ENCODE measurements at regions not wholly inside any gene's neighbourhood (a gene's known extent, or its start where the extent isn't known, plus 50 kb on each side); places are given as distances from the start of the nearest gene placed in this dataset.

DNA sequence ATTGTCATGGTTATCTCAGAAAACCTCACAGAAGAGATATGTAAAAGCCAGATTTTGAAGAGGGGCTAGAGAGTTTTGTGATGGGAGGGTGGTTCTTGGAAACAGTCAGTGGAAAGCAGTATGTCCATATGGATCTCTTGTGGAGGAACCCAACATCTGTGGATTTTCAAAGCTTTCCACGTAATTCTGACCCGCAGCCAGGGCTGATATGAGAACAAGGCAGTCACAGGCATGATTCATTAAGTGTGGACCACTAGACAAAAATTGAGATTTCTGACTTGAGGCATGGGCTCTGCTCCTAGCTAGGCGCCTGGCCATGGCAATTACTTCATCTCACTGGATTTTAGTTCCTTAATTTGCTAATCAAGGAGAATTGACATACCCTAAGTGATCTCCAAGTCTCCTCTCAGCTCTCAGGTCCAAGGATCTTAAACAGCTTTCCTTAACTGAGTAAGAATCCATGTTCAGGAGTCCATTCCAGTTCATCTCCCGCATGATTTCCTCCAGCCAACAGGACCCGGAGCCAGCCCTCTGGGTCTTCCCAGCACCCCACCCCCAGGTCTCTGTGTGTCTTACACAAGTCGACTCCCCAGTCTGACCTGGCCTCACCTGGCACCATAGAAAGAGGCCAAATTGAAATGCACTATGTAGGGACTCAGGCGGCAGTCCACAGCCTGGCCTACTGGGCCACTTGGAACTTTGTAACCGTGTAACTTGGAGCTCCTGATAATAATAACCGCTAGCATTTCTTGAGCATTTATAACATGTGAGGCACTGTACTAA lies 176.3 kb upstream of the PARP11 start:
- Histone ChIP-seq H3K36me3 (ENCODE audit: control insufficient read depth in 2 of 2, insufficient read depth in 2 of 2, low read length in 2 of 2) (no peaks in the 10 kb centered on the region), H3K9me3 (ENCODE audit: control insufficient read depth in 2 of 2, low read length in 2 of 2) (no peaks in the 10 kb centered on the region), H3K9ac (ENCODE audit: low read length in 2 of 2) (no peak overlapping the region), H3K27me3 (ENCODE audit: control insufficient read depth in 1 of 2, insufficient read depth in 2 of 2, low read length in 2 of 2) (peaks cover 0 to 3% of the 10 kb centered on the region in 2 donors), H3K4me3 (ENCODE audit: low read length in 2 of 2) (no peak overlapping the region), H3K27ac (ENCODE audit: low read length) (no peak overlapping the region), H3K4me1 (ENCODE audit: control insufficient read depth, insufficient read depth, low read length) (no peaks in the 10 kb centered on the region)

DNA sequence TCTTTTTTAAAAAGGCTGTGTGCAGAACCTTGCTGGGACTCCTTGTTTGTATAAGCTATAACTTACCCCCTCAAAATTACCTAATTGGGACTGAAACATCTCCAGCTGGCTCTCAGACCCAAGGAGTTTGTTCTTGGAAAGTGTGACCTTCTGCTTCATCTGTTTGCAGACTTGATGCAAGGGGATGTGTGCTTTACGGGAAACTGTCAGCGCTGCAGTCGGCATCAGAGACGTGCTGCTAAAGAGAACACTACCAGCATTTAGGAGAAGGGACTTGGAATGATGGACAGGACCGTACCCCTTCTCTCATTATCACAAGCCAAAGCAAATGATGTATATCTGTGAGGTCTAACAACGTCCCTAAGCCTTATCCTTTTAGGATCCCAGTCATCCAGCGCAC lies 174.2 kb upstream of the PARP11 start:
- Histone ChIP-seq H3K27me3 (ENCODE audit: control insufficient read depth in 1 of 2, insufficient read depth in 2 of 2, low read length in 2 of 2) (peaks cover 0 to 3% of the 10 kb centered on the region in 2 donors), H3K4me3 (ENCODE audit: low read length in 2 of 2) (no peak overlapping the region), H3K9me3 (ENCODE audit: control insufficient read depth in 2 of 2, low read length in 2 of 2) (no peaks in the 10 kb centered on the region), H3K27ac (ENCODE audit: low read length) (no peak overlapping the region), H3K9ac (ENCODE audit: low read length in 2 of 2) (no peak overlapping the region), H3K36me3 (ENCODE audit: control insufficient read depth in 2 of 2, insufficient read depth in 2 of 2, low read length in 2 of 2) (no peaks in the 10 kb centered on the region), H3K4me1 (ENCODE audit: control insufficient read depth, insufficient read depth, low read length) (no peaks in the 10 kb centered on the region)

DNA sequence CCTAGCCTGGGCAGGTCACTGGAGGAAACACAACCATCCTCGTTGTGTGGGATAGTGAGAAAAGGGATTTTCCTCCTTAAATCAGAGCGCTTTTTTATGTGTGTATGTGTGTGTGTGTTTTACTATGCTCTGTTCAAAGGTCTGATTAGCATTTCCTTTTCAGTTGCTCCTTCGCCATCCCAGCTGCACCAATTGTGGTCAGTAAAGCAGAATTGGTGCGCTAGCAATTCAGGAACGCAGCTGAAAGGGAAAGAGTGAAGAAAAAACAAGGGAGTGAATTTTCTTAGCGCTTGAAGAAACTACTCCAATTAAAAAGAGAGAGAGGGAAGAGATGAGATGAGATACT lies 173.3 kb upstream of the PARP11 start:
- H3K4me3 ChIP-seq (ENCODE audit: low read length in 2 of 2) = no peak overlapping the region
- no peaks in the 10 kb centered on the region for H3K9me3 ChIP-seq (ENCODE audit: control insufficient read depth in 2 of 2, low read length in 2 of 2)
- H3K4me1 ChIP-seq (ENCODE audit: control insufficient read depth, insufficient read depth, low read length) = no peaks in the 10 kb centered on the region
- H3K27ac ChIP-seq (ENCODE audit: low read length) = no peak overlapping the region
- peaks cover 0 to 3% of the 10 kb centered on the region in 2 donors for H3K27me3 ChIP-seq (ENCODE audit: control insufficient read depth in 1 of 2, insufficient read depth in 2 of 2, low read length in 2 of 2)
- no peaks in the 10 kb centered on the region for H3K36me3 ChIP-seq (ENCODE audit: control insufficient read depth in 2 of 2, insufficient read depth in 2 of 2, low read length in 2 of 2)
- H3K9ac ChIP-seq (ENCODE audit: low read length in 2 of 2) = no peak overlapping the region

DNA sequence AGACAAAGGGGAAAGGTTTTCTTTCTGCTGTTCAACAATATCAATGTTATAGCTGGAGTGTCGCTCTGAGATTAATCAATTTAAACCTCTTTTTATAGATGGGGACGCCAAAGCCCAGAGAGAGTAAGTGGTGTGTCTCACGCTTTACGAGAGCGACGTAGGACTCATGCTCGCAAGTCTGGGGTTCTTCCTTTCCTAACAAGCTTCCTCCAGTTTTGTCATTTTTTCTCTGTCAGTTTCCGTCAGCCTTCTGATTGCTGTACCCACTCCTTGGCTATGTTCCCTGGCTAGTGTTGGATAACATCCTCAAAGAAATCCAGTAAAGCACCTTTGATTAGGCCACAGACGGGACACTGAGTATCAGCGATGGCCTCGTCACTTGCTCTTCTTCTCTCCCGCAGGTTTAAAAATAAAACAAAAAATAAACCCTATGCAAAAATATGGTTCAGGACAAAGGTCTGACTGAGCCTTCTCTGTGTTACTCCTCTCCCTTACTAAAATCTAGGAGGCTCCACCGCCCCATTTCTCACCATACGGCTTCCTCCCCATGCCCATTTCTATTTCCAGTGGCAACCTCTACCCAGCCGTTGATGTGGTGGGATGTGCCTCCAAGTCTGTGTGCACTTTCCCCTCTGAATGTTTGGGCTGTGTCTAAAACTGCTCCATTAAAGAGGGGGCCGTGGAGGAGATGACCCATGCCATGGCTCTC lies 172.7 kb upstream of the PARP11 start:
- no peaks in the 10 kb centered on the region for H3K36me3 ChIP-seq (ENCODE audit: control insufficient read depth in 2 of 2, insufficient read depth in 2 of 2, low read length in 2 of 2)
- no peak overlapping the region for H3K9ac ChIP-seq (ENCODE audit: low read length in 2 of 2)

DNA sequence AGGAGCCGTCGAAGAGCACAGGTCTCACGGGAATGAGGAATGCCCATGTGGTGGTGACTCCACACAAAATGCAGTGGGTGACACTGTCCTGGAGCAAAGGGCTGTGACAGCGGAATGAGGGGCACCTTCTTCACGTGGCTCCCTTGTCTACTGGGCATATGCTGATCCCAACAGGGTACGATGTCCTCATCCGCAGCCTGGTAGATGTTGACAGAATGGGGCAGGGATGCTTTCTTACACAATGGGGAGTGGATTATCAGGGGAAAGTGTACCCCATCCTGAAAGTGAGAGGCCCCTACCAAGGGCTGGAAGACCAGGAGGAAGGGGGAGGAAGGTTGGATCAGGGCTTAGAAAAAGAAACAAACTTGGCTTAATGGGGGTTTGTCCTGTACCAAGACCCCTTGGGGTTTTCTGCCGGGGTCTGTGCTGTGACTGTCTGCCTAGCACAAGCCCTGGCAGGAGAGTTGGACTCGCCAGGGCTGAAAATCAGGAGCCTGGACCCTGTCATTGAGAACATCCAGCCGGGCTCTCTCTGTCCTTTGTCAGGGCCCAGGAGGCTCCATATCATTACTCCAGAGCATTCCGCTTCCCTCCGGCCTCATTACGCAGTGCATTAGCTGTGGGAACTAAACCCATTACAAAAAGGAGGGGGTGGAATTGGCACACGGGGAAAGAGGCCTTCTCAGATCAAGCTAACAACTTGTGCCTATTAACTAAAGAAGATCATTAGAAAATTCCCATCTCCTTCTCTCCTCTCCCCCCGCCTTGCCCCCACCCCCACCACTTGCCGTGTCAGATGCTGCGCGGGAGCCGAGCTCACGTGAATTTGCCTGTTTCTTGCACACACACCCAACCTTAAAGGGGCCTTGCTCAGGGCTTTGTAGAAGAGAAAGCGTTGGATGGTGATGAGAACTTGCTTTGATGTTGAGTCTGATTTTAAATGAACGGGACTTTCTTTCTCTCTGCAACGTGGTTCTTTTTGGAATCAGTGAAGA lies 171.8 kb upstream of the PARP11 start:
- H3K9me3 ChIP-seq (ENCODE audit: control insufficient read depth in 2 of 2, low read length in 2 of 2) = no peaks in the 10 kb centered on the region
- H3K4me1 ChIP-seq (ENCODE audit: control insufficient read depth, insufficient read depth, low read length) = no peaks in the 10 kb centered on the region
- H3K4me3 ChIP-seq (ENCODE audit: low read length in 2 of 2) = no peak overlapping the region
- no peak overlapping the region for H3K27ac ChIP-seq (ENCODE audit: low read length)
- H3K9ac ChIP-seq (ENCODE audit: low read length in 2 of 2) = no peak overlapping the region
- H3K36me3 ChIP-seq (ENCODE audit: control insufficient read depth in 2 of 2, insufficient read depth in 2 of 2, low read length in 2 of 2) = no peaks in the 10 kb centered on the region
- peaks cover 0 to 3% of the 10 kb centered on the region in 2 donors for H3K27me3 ChIP-seq (ENCODE audit: control insufficient read depth in 1 of 2, insufficient read depth in 2 of 2, low read length in 2 of 2)

More for the DNA sequence above, 172.7 kb upstream of the PARP11 start:
- Histone ChIP-seq H3K27ac (ENCODE audit: low read length) (no peak overlapping the region), H3K4me3 (ENCODE audit: low read length in 2 of 2) (no peak overlapping the region), H3K4me1 (ENCODE audit: control insufficient read depth, insufficient read depth, low read length) (no peaks in the 10 kb centered on the region), H3K27me3 (ENCODE audit: control insufficient read depth in 1 of 2, insufficient read depth in 2 of 2, low read length in 2 of 2) (peaks cover 0 to 3% of the 10 kb centered on the region in 2 donors), H3K9me3 (ENCODE audit: control insufficient read depth in 2 of 2, low read length in 2 of 2) (no peaks in the 10 kb centered on the region)

DNA sequence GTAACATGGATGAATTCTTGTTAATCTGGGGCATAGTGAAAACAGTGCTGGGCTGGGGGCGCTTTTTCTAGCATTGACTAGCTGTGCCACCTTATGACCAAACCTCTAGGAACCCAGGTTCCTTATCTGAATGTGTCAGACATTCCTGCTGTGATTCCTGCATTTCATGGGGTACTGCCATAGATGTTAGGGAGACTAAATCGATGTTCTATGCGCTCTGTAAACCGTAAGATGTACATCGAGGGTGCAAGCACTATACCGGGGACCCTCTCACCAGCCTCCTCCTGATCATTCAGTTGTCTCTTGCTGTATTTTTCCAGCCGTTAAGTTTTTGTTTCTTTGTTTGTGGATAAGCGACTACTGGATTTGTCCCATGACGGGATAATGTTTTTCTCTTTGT lies 170.9 kb upstream of the PARP11 start:
- Histone ChIP-seq H3K9ac (ENCODE audit: low read length in 2 of 2) (no peak overlapping the region), H3K4me1 (ENCODE audit: control insufficient read depth, insufficient read depth, low read length) (no peaks in the 10 kb centered on the region), H3K9me3 (ENCODE audit: control insufficient read depth in 2 of 2, low read length in 2 of 2) (no peaks in the 10 kb centered on the region), H3K4me3 (ENCODE audit: low read length in 2 of 2) (no peak overlapping the region), H3K27ac (ENCODE audit: low read length) (no peak overlapping the region), H3K27me3 (ENCODE audit: control insufficient read depth in 1 of 2, insufficient read depth in 2 of 2, low read length in 2 of 2) (peaks cover 0 to 3% of the 10 kb centered on the region in 2 donors), H3K36me3 (ENCODE audit: control insufficient read depth in 2 of 2, insufficient read depth in 2 of 2, low read length in 2 of 2) (no peaks in the 10 kb centered on the region)

DNA sequence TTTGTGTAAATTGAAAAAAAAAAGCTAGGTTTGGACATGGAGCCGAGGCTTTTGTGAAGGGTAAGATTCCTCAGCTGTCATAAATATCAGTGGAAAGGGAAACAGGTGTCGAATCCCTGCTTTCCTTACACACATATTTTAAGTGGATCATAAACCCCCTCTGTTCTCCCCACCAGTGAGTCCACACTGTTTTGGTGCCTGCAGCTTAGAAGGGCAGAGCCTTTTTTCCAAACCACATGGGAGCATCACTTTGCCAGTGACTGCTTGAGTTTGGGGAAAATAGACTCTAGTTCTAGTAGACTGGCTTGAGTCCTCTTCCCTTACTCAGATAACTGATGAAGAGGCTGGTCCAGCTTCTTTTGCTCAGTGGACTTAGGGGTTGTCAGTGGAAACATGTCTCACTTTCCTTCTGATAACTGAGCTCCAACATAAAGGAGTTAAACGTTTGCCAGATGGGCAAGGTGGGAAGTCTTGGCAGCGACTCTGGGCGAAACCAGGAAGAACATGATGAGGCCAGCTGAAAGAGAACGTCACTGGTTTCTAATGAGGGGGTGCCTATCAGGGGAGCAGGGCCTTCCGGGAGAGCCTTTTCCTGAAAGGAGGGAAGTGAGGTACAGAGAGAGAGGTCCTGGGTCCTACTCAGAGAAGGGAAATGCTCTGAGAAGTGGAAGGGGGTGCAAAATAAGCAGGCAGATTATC lies 168.1 kb upstream of the PARP11 start:
- no peaks in the 10 kb centered on the region for H3K36me3 ChIP-seq (ENCODE audit: control insufficient read depth in 2 of 2, insufficient read depth in 2 of 2, low read length in 2 of 2)
- H3K9me3 ChIP-seq (ENCODE audit: control insufficient read depth in 2 of 2, low read length in 2 of 2) = no peaks in the 10 kb centered on the region
- no peak overlapping the region for H3K4me3 ChIP-seq (ENCODE audit: low read length in 2 of 2)
- H3K27ac ChIP-seq (ENCODE audit: low read length) = no peak overlapping the region
- peaks cover 3% of the 10 kb centered on the region for H3K4me1 ChIP-seq (ENCODE audit: control insufficient read depth, insufficient read depth, low read length)
- H3K27me3 ChIP-seq (ENCODE audit: control insufficient read depth in 1 of 2, insufficient read depth in 2 of 2, low read length in 2 of 2) = peaks cover 0 to 2% of the 10 kb centered on the region in 2 donors
- H3K9ac ChIP-seq (ENCODE audit: low read length in 2 of 2) = no peak overlapping the region

DNA sequence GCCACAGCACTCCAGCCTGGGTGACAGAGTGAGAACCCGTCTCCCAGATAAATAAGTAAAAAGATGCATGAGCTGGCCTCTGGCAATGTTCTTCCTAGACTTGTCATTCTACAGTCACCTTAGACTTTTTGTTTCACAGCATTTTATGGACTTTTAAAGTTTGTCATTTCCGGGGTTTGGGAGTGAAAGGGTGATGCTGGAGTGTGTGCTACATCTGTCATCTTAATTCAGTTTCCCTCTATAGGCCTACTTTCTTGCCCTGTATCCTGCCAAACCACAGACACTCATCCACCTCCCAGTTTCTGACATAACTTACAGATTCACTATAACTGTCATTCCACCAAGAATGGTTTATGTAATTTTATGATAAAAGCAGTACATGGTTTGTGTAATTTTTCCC lies 166.7 kb upstream of the PARP11 start:
- H3K27me3 ChIP-seq (ENCODE audit: control insufficient read depth in 1 of 2, insufficient read depth in 2 of 2, low read length in 2 of 2) = no peaks in the 10 kb centered on the region
- H3K27ac ChIP-seq (ENCODE audit: low read length) = no peak overlapping the region
- no peak overlapping the region for H3K4me3 ChIP-seq (ENCODE audit: low read length in 2 of 2)
- no peak overlapping the region for H3K9ac ChIP-seq (ENCODE audit: low read length in 2 of 2)
- peaks cover 3% of the 10 kb centered on the region for H3K4me1 ChIP-seq (ENCODE audit: control insufficient read depth, insufficient read depth, low read length)
- no peaks in the 10 kb centered on the region for H3K9me3 ChIP-seq (ENCODE audit: control insufficient read depth in 2 of 2, low read length in 2 of 2)
- H3K36me3 ChIP-seq (ENCODE audit: control insufficient read depth in 2 of 2, insufficient read depth in 2 of 2, low read length in 2 of 2) = no peaks in the 10 kb centered on the region

DNA sequence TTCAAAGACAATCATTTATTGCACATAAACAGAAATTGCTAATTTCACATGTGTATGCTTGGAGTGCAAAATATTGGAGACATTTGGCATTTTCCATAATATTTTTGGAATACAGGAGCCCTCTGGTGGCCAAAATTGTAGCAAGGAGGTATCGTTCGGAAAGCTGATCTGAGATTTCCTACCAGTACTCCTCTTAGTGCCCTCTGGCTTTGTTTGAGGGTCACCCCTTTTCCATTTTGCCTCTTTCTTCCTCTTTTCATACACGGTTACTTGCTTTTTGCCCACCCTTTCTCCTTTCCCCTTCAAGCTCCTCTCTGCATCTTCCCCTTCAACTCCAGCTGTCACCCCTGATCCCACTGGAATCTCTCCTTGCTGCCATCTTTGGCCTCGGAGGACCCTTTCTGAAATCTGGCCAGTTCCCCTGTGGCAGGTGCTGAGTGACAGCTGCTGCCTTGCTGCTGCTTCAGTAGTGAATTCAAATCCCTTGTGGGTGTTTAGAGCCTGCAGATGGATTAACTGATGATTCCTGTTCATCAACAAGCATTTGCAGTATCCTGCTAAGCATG lies 164.6 kb upstream of the PARP11 start:
- Histone ChIP-seq H3K9me3 (ENCODE audit: control insufficient read depth in 2 of 2, low read length in 2 of 2) (no peaks in the 10 kb centered on the region), H3K4me1 (ENCODE audit: control insufficient read depth, insufficient read depth, low read length) (peaks cover 3% of the 10 kb centered on the region), H3K4me3 (ENCODE audit: low read length in 2 of 2) (no peak overlapping the region), H3K9ac (ENCODE audit: low read length in 2 of 2) (no peak overlapping the region), H3K36me3 (ENCODE audit: control insufficient read depth in 2 of 2, insufficient read depth in 2 of 2, low read length in 2 of 2) (no peaks in the 10 kb centered on the region), H3K27me3 (ENCODE audit: control insufficient read depth in 1 of 2, insufficient read depth in 2 of 2, low read length in 2 of 2) (no peaks in the 10 kb centered on the region), H3K27ac (ENCODE audit: low read length) (no peak overlapping the region)

Measured in stomach smooth muscle (tissue), 2 donors.